WTC11 (cell line): ENCODE measurements at regions not wholly inside any gene's neighbourhood (a gene's known extent, or its start where the extent isn't known, plus 50 kb on each side); places are given as distances from the start of the nearest gene placed in this dataset.

Source experiments
- CTCF ChIP-seq: fragments of 200-600 bp; IDR thresholded peaks from 2 replicates; pipeline ENCODE4 v1.8.0; 2022; ENCODE audit warnings: antibody characterized with exemption
- E2F4 ChIP-seq: sonication (generic); formaldehyde crosslinking; IDR thresholded peaks from 2 replicates; pipeline ENCODE4 v1.8.1; 2022; ENCODE audit warnings: low read depth, mild to moderate bottlenecking, moderate library complexity, missing genetic modification reagents, borderline replicate concordance
- HMGXB4 ChIP-seq: sonication (generic); formaldehyde crosslinking; IDR thresholded peaks from 2 replicates; pipeline ENCODE4 v1.8.1; 2023; ENCODE audit warnings: mild to moderate bottlenecking, moderate library complexity, missing genetic modification reagents
- JUN ChIP-seq: sonication (generic); formaldehyde crosslinking; IDR thresholded peaks from 2 replicates; pipeline ENCODE4 v1.8.0; 2023; ENCODE audit warnings: mild to moderate bottlenecking, missing genetic modification reagents
- SOX15 ChIP-seq: fragments of 250-450 bp; sonication (Bioruptor Pico); IDR thresholded peaks from 2 replicates; pipeline ENCODE4 v1.9.0; 2021; ENCODE audit warnings: mild to moderate bottlenecking
- SP1 ChIP-seq: sonication (generic); formaldehyde crosslinking; conservative IDR thresholded peaks from 2 replicates; pipeline ENCODE4 v1.8.1; 2022; ENCODE audit warnings: missing genetic modification reagents
- ZNF263 ChIP-seq: sonication (generic); formaldehyde crosslinking; IDR thresholded peaks from 2 replicates; pipeline ENCODE4 v1.8.1; 2022; ENCODE audit warnings: low read depth, mild to moderate bottlenecking, moderate library complexity, missing genetic modification reagents
- TF ChIP-seq, protein P1 (sequence below): sonication (generic); formaldehyde crosslinking; IDR thresholded peaks from 2 replicates; pipeline ENCODE4 v1.8.1; 2023; ENCODE audit warnings: mild to moderate bottlenecking, missing genetic modification reagents, borderline replicate concordance

- TF ChIP-seq CTCF (no peak), E2F4 (no peak), SP1 (CRISPR knock-in tag) (no peak), SOX15 (CRISPR knock-in tag) (no peak), ZNF263 (CRISPR knock-in tag) (no peak), JUN (CRISPR knock-in tag) (no peak), HMGXB4 (no peak)
- TF ChIP-seq, protein P1, sequence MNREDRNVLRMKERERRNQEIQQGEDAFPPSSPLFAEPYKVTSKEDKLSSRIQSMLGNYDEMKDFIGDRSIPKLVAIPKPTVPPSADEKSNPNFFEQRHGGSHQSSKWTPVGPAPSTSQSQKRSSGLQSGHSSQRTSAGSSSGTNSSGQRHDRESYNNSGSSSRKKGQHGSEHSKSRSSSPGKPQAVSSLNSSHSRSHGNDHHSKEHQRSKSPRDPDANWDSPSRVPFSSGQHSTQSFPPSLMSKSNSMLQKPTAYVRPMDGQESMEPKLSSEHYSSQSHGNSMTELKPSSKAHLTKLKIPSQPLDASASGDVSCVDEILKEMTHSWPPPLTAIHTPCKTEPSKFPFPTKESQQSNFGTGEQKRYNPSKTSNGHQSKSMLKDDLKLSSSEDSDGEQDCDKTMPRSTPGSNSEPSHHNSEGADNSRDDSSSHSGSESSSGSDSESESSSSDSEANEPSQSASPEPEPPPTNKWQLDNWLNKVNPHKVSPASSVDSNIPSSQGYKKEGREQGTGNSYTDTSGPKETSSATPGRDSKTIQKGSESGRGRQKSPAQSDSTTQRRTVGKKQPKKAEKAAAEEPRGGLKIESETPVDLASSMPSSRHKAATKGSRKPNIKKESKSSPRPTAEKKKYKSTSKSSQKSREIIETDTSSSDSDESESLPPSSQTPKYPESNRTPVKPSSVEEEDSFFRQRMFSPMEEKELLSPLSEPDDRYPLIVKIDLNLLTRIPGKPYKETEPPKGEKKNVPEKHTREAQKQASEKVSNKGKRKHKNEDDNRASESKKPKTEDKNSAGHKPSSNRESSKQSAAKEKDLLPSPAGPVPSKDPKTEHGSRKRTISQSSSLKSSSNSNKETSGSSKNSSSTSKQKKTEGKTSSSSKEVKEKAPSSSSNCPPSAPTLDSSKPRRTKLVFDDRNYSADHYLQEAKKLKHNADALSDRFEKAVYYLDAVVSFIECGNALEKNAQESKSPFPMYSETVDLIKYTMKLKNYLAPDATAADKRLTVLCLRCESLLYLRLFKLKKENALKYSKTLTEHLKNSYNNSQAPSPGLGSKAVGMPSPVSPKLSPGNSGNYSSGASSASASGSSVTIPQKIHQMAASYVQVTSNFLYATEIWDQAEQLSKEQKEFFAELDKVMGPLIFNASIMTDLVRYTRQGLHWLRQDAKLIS (CRISPR knock-in tag) = no peak
These were observed 372.9 kb upstream of the ZMIZ1 start for GRCh38 chr10:78695846-78696245.
